Glomerular endothelial cell (primary cell): ENCODE measurements at regions not wholly inside any gene's neighbourhood (a gene's known extent, or its start where the extent isn't known, plus 50 kb on each side); places are given as distances from the start of the nearest gene placed in this dataset.

Source experiments
- DNase-seq: peaks from one replicate; pipeline ENCODE4 v3.0.0-alpha.2; 2011; ENCODE audit warnings: low read depth, low spot score; ENCODE audit errors: extremely low read depth

- no peak for DNase-seq
These were observed 274.2 kb upstream of the LRATD1 start for GRCh38 chr2:14358339-14358738.

- no peak for DNase-seq
These were observed 273.7 kb upstream of the LRATD1 start for GRCh38 chr2:14358774-14359173.

- DNase-seq: no peak
These were observed 269.4 kb upstream of the LRATD1 start for GRCh38 chr2:14363137-14363536.

- DNase-seq: no peak
These were observed 268.5 kb upstream of the LRATD1 start for GRCh38 chr2:14363976-14364375.

- no peak for DNase-seq
These were observed 268.0 kb upstream of the LRATD1 start for GRCh38 chr2:14364471-14364870.

GRCh38 chr2:14385043-14385442, 247.5 kb upstream of the LRATD1 start:
- DNase-seq: no peak

- DNase-seq: no peak
These were observed 245.2 kb upstream of the LRATD1 start for GRCh38 chr2:14387332-14387731.

GRCh38 chr2:14388724-14389123, 243.8 kb upstream of the LRATD1 start:
- DNase-seq: no peak

GRCh38 chr2:14396533-14397083, 235.9 kb upstream of the LRATD1 start:
- DNase-seq: no peak

GRCh38 chr2:14398641-14399040, 233.9 kb upstream of the LRATD1 start:
- DNase-seq: no peak

- no peak for DNase-seq
These were observed 230.6 kb upstream of the LRATD1 start for GRCh38 chr2:14401873-14402272.

- no peak for DNase-seq
These were observed 223.8 kb upstream of the LRATD1 start for GRCh38 chr2:14408695-14409094.

- DNase-seq: no peak
These were observed 215.0 kb upstream of the LRATD1 start for GRCh38 chr2:14417551-14417950.

GRCh38 chr2:14418115-14418514, 214.4 kb upstream of the LRATD1 start:
- no peak for DNase-seq

- no peak for DNase-seq
These were observed 211.7 kb upstream of the LRATD1 start for GRCh38 chr2:14420851-14421250.

- no peak for DNase-seq
These were observed 210.1 kb upstream of the LRATD1 start for GRCh38 chr2:14422426-14422825.

GRCh38 chr2:14423145-14423906, 209.2 kb upstream of the LRATD1 start:
- no peak for DNase-seq

- DNase-seq: no peak
These were observed 207.8 kb upstream of the LRATD1 start for GRCh38 chr2:14424478-14425390.

GRCh38 chr2:14425869-14426268, 206.6 kb upstream of the LRATD1 start:
- no peak for DNase-seq

GRCh38 chr2:14428056-14428455, 204.5 kb upstream of the LRATD1 start:
- DNase-seq: no peak

- no peak for DNase-seq
These were observed 198.5 kb upstream of the LRATD1 start for GRCh38 chr2:14433946-14434495.
